OCI-LY1 (cell line): ENCODE measurements at regions not wholly inside any gene's neighbourhood (a gene's known extent, or its start where the extent isn't known, plus 50 kb on each side); places are given as distances from the start of the nearest gene placed in this dataset.
"Not testable (repeated sequence)": the region's sequence is repeated elsewhere in the genome, so short reads cannot be mapped to it uniquely, and the experiment has no call there.

Experiments
- H2AFZ ChIP-seq: fragments of 200-600 bp; sonication (generic), shearing (Covaris generic); 2 replicates; pipeline ENCODE4 v1.6.0; 2014; ENCODE audit warnings: antibody characterized with exemption, mild to moderate bottlenecking, low read length
- H3F3A ChIP-seq: fragments of 200-600 bp; sonication (generic), shearing (Covaris generic); 2 replicates; pipeline ENCODE4 v1.6.0; 2014; ENCODE audit warnings: mild to moderate bottlenecking, antibody characterized with exemption, low read length, moderate library complexity; ENCODE audit not compliant: insufficient read depth
- H3K27ac ChIP-seq: fragments of 200-600 bp; sonication (generic); 2 replicates; pipeline ENCODE4 v1.5.1; 2014; ENCODE audit warnings: low read length, mixed run types, mild to moderate bottlenecking, low read depth; ENCODE audit not compliant: poor library complexity, severe bottlenecking
- H3K27me3 ChIP-seq: fragments of 200-600 bp; sonication (generic); 2 replicates; pipeline ENCODE4 v1.6.0; 2014; ENCODE audit warnings: antibody characterized with exemption, mild to moderate bottlenecking, low read length, moderate library complexity; ENCODE audit not compliant: insufficient read depth
- H3K36me3 ChIP-seq: fragments of 200-600 bp; sonication (generic); 2 replicates; pipeline ENCODE4 v1.6.1; 2014; ENCODE audit warnings: mild to moderate bottlenecking, antibody characterized with exemption, low read length, moderate library complexity, mixed read lengths; ENCODE audit not compliant: insufficient read depth
- H3K4me1 ChIP-seq: fragments of 200-600 bp; sonication (generic); 2 replicates; pipeline ENCODE4 v1.5.1; 2014; ENCODE audit warnings: mild to moderate bottlenecking, low read length, moderate library complexity; ENCODE audit not compliant: insufficient read depth, severe bottlenecking
- H3K4me2 ChIP-seq: fragments of 200-600 bp; sonication (generic), shearing (Covaris generic); 2 replicates; pipeline ENCODE4 v1.6.1; 2014; ENCODE audit warnings: low read length
- H3K4me3 ChIP-seq: fragments of 200-600 bp; sonication (generic); 2 replicates; pipeline ENCODE4 v1.5.1; 2014; ENCODE audit warnings: low read length, low read depth, mild to moderate bottlenecking, mixed read lengths; ENCODE audit not compliant: poor library complexity, severe bottlenecking
- H3K79me2 ChIP-seq: fragments of 200-600 bp; shearing (Covaris generic); 2 replicates; pipeline ENCODE4 v1.6.1; 2016; ENCODE audit warnings: mixed run types, low read length, mixed read lengths; ENCODE audit not compliant: insufficient read depth
- H3K9ac ChIP-seq: fragments of 200-600 bp; sonication (generic), shearing (Covaris generic); 2 replicates; pipeline ENCODE4 v1.6.1; 2014; ENCODE audit warnings: mild to moderate bottlenecking, low read length, mixed read lengths
- H3K9me2 ChIP-seq: fragments of 200-600 bp; sonication (generic), shearing (Covaris generic); 2 replicates; pipeline ENCODE4 v1.6.1; 2014; ENCODE audit warnings: low read depth, mild to moderate bottlenecking, low read length, mixed read lengths
- H3K9me3 ChIP-seq: fragments of 200-600 bp; shearing (Covaris generic); 2 replicates; pipeline ENCODE4 v1.6.1; 2014; ENCODE audit warnings: low read length, mixed read lengths
- H4K20me1 ChIP-seq: fragments of 200-600 bp; sonication (generic), shearing (Covaris generic); 2 replicates; pipeline ENCODE4 v1.6.0; 2016; ENCODE audit warnings: mild to moderate bottlenecking, low read length; ENCODE audit not compliant: insufficient read depth
- TF ChIP-seq, protein P1 (sequence below): fragments of 200-600 bp; sonication (generic), shearing (Covaris generic); IDR thresholded peaks from 2 replicates; pipeline ENCODE4 v1.5.1; 2017; ENCODE audit warnings: mild to moderate bottlenecking, antibody characterized with exemption, low read length, moderate library complexity, mixed read lengths

DNA sequence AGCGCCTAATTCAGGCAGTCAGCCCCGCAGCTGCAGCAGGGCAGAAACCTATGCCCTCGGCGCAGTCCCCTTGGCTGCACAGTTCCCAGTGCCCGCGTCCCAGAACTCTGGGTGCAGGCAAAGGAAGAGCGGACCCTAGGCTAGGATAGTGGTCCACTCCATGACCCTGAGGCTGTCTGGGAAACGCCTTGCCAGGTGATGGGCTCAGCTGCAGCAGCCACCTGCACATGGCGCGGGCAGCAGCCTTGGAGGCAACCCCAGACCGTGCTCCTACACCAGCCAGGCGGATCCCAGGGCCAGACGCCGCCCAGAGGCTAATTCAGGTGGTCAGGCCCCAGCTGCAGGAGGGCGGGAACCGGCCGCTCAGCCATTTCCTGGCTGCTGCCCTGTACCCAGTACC, 83.0 kb downstream of the POTEC start:
- H3K9ac ChIP-seq, H3K79me2 ChIP-seq, H3K4me1 ChIP-seq, H3K9me2 ChIP-seq, H2AFZ ChIP-seq, H3K27ac ChIP-seq, H3K4me2 ChIP-seq, H3K27me3 ChIP-seq, H4K20me1 ChIP-seq, H3K36me3 ChIP-seq, H3K9me3 ChIP-seq, H3K4me3 ChIP-seq, H3F3A ChIP-seq: not testable (repeated sequence)

GRCh38 chr18:14459826-14460225, 83.6 kb downstream of the POTEC start:
- not testable (repeated sequence) for H3K9ac ChIP-seq, H3K4me2 ChIP-seq

DNA sequence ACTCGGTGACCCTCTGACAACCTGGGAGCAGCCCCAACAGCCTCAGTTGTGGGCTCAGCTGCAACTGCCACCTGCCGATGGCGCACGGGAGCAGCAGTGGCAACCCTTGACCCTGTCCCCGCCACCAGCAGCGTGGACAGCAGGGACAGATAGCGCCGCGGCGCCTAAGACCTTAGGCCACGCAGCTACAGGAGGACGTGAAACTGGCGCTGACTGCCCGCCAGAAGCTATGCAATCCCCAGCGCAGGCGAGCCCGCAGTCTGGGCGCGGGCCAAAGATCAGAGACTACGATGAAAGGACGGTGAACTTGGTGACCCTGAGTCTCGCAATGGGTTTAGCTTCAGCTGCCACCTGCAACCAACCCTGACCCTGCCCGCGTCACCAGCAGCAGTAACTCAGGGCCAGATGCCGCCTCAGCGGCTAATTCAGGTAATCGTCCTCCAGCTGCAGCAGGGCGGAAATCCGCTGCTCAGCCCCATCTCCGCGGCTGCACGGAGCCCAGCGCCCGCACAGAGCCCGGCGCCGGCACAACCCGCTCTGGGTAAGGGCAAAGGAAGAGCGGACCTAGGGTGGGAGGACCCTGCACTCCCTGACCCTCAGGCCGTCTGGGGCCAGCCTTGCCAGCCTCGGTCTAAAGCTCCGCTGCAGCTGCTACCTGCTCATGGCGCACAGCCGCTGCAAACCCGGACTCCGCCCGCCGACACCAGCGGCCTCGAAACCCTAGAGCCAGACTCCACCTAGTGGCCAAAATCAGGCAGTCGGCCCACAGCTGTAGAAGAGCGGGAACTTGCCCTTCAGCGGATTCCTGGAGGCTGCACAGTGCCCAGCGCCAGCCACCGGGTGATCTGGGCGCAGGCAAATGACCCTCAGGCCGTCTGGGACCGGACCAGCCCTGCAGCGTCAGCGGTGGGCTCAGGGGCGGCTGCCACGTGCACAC, 85.1 kb downstream of the POTEC start:
- Histone ChIP-seq H3K9ac (peak overlapping the region; percentile 37; the same call in 1 of the 2 replicates), H3K4me3 (peak overlapping the region; percentile 56), H3K4me2 (peak overlapping the region; percentile 65)
- not testable (repeated sequence) for H2AFZ ChIP-seq, H3K4me1 ChIP-seq, H3K9me3 ChIP-seq, H3K27ac ChIP-seq, H3K79me2 ChIP-seq, H3K9me2 ChIP-seq, H3K36me3 ChIP-seq, H4K20me1 ChIP-seq, H3K27me3 ChIP-seq, H3F3A ChIP-seq
- TF ChIP-seq, protein P1, sequence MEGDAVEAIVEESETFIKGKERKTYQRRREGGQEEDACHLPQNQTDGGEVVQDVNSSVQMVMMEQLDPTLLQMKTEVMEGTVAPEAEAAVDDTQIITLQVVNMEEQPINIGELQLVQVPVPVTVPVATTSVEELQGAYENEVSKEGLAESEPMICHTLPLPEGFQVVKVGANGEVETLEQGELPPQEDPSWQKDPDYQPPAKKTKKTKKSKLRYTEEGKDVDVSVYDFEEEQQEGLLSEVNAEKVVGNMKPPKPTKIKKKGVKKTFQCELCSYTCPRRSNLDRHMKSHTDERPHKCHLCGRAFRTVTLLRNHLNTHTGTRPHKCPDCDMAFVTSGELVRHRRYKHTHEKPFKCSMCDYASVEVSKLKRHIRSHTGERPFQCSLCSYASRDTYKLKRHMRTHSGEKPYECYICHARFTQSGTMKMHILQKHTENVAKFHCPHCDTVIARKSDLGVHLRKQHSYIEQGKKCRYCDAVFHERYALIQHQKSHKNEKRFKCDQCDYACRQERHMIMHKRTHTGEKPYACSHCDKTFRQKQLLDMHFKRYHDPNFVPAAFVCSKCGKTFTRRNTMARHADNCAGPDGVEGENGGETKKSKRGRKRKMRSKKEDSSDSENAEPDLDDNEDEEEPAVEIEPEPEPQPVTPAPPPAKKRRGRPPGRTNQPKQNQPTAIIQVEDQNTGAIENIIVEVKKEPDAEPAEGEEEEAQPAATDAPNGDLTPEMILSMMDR: peak; percentile 54

More at GRCh38 chr18:14459826-14460225, 83.6 kb downstream of the POTEC start:
- not testable (repeated sequence) for H3K27me3 ChIP-seq, H3K4me1 ChIP-seq, H3F3A ChIP-seq, H3K9me3 ChIP-seq, H3K27ac ChIP-seq, H3K4me3 ChIP-seq, H3K9me2 ChIP-seq, H3K79me2 ChIP-seq, H3K36me3 ChIP-seq, H4K20me1 ChIP-seq, H2AFZ ChIP-seq
- TF ChIP-seq, protein P1: peak; percentile 50

DNA sequence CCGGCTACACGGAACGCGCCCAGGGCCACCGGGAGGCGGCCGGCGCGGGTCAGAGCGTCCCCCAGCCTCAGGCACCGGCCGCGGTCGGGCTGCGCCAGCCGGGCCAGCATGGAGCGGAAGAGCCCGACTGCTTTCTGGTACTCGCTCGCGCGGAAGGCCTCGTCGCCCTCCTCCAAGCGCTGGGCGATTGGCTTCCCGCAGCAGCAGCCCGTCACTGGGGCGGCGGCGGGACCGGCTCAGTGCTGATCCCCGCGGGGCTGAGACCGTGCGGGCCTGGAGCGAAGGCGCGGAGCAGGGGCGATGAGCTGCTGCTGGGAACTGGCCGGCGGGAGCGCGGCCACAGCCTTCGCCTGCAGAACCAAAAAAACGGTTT, 92.8 kb downstream of the POTEC start:
- H3K27ac ChIP-seq, H3K9ac ChIP-seq, H3K9me3 ChIP-seq, H3K4me1 ChIP-seq, H3K36me3 ChIP-seq, H2AFZ ChIP-seq, H3F3A ChIP-seq, H3K27me3 ChIP-seq, H4K20me1 ChIP-seq, H3K9me2 ChIP-seq, H3K4me3 ChIP-seq, H3K4me2 ChIP-seq, H3K79me2 ChIP-seq: not testable (repeated sequence)

DNA sequence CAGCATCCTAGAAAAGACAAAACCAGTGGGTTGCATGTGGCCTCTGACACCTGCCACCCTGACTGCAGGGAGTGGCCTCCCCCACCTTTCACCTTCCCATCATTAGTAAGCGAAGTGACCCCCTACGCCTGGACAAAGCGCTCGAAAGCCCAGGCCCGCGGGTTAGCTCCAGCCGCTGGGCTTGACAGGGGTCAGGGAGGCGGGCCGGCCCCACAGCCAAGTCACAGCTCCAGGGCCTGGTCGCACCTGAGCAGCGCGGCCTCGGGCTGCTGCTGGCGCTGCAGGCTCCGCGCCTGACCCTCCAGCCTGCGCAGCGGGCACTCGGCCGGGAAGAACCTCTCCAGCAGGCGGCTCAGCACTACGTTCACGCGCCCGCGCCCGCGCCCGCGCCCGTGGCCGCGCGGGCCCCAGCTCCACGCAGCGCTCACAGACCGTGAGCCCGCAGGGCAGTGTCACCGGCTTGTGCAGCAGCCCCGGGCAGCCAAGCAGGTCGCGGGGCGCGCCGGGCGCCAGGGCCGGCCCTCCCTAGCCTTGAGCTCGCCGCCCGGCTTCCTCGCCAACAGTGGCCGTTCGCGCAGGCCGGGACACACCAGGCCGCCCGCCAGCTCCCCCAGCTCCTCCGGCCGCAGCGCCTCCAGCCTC, 93.3 kb downstream of the POTEC start:
- not testable (repeated sequence) for H3K36me3 ChIP-seq, H2AFZ ChIP-seq, H3K27ac ChIP-seq, H3K9ac ChIP-seq, H3K79me2 ChIP-seq, H3F3A ChIP-seq, H3K4me1 ChIP-seq, H3K27me3 ChIP-seq, H3K4me2 ChIP-seq, H4K20me1 ChIP-seq, H3K4me3 ChIP-seq, H3K9me3 ChIP-seq, H3K9me2 ChIP-seq

- not testable (repeated sequence) for H3K9me3 ChIP-seq, H3K79me2 ChIP-seq, H4K20me1 ChIP-seq, H3K36me3 ChIP-seq, H3K9ac ChIP-seq, H3K4me1 ChIP-seq, H3F3A ChIP-seq, H2AFZ ChIP-seq, H3K4me2 ChIP-seq, H3K4me3 ChIP-seq, H3K27me3 ChIP-seq, H3K9me2 ChIP-seq, H3K27ac ChIP-seq
These were observed 94.3 kb downstream of the POTEC start for GRCh38 chr18:14449062-14449461.
